Esophagus squamous epithelium (tissue), 5 donors: ENCODE measurements at regions not wholly inside any gene's neighbourhood (a gene's known extent, or its start where the extent isn't known, plus 50 kb on each side); places are given as distances from the start of the nearest gene placed in this dataset.

ENCODE experiments used
- DNase-seq: peaks from one replicate; lab custom pipeline; 2025; lab: John Stamatoyannopoulos, UW
- H3K27ac ChIP-seq, 4 donors: fragments of 200-600 bp; sonication (generic); one replicate each; pipeline ENCODE4 v1.5.1; 2016 to 2019; ENCODE audit warnings: mild to moderate bottlenecking in 1 of 4
- H3K27me3 ChIP-seq, 4 donors: fragments of 200-600 bp; sonication (generic); 1 replicate in 3 of 4; 2 replicates in 1 of 4; pipeline versions ENCODE4 v1.5.1 to v1.6.0; 2017 to 2021; ENCODE audit warnings: antibody characterized with exemption in 1 of 4
- H3K36me3 ChIP-seq, 3 donors: fragments of 200-600 bp; sonication (generic); one replicate each; pipeline ENCODE4 v1.5.1; 2016 to 2019
- H3K4me1 ChIP-seq, 3 donors: fragments of 200-600 bp; sonication (generic); one replicate each; pipeline ENCODE4 v1.5.1; 2017 to 2019
- H3K4me3 ChIP-seq, 4 donors: fragments of 200-600 bp; sonication (generic); 1 replicate in 3 of 4; 2 replicates in 1 of 4; pipeline ENCODE4 v1.5.1; 2016 to 2019; ENCODE audit warnings: mild to moderate bottlenecking in 2 of 4, moderate library complexity in 1 of 4
- H3K9me3 ChIP-seq, 3 donors: fragments of 200-600 bp; sonication (generic); one replicate each; pipeline ENCODE4 v1.5.1; 2016 to 2019
- POLR2A ChIP-seq, 4 donors: fragments of 450-650 bp; IDR thresholded peaks; one replicate each; pipeline ENCODE4 v1.6.1; 2017; ENCODE audit warnings: antibody characterized with exemption in 4 of 4, mild to moderate bottlenecking in 4 of 4, moderate library complexity in 3 of 4
- WGBS, 2 donors: methylation state at CpG; one replicate each; pipeline ENCODE4 v1.1.5; 2018; 5-methylcytosine and 5-hydroxymethylcytosine counted together
- intact Hi-C: fragments of 100-400 bp; cut with DNase I; formaldehyde crosslinking; loops from one replicate; pipeline ENCODE4 v1.15.0; 2022
- TF ChIP-seq, protein P1 (sequence below), 6 experiments: fragments of 450-650 bp in 4 of 6; fragments of 200-600 bp in 2 of 6; sonication (generic) in 2 of 6; IDR thresholded peaks; one replicate each; pipeline ENCODE4 v1.5.1; 2016 to 2019; ENCODE audit warnings: antibody characterized with exemption in 6 of 6, mild to moderate bottlenecking in 4 of 6, moderate library complexity in 4 of 6
- donor health status: DM: yes; HTN: yes; CAD: no.

DNA sequence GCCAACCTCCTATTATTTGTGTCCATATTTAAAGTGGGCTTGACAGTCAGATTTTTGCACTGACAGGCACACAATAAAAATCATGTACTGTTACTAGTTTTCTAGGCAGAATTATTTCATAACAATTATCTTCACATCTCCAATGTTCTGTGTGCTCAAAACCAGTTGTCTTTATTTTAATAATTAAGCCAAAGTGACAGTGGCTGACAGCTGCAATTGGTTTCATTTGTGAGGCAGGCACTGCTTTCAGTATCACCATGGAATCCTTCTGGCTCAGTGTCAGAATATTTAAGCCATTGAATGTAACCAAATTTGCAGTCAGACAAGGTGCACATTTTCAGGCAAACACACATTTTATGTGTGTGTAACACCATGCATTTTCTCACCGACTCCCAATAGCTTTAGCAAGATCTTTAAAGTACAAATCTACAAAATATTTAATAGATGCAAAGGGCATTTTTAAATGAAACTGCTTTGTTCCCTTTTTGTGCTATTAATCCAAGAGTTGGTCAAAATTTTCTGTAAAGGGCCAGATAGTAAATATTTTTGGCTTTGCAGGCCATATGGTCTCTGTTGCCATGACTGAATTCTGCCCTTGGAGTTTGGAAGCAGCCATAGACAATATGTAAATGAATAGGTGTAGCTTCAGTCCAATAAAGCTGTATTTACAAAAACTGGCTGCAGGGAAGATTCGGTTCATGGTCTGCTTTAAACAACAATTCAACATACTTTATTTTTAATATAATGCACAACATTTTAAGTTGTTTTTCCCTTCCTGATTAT is 486.0 kb downstream of the KCNJ2 start:
- no peak for DNase-seq
- H3K4me3 ChIP-seq = no peak overlapping the region
- TF ChIP-seq POLR2A (IDR thresholded peaks at IDR 0.05) = no peak
- TF ChIP-seq, protein P1, sequence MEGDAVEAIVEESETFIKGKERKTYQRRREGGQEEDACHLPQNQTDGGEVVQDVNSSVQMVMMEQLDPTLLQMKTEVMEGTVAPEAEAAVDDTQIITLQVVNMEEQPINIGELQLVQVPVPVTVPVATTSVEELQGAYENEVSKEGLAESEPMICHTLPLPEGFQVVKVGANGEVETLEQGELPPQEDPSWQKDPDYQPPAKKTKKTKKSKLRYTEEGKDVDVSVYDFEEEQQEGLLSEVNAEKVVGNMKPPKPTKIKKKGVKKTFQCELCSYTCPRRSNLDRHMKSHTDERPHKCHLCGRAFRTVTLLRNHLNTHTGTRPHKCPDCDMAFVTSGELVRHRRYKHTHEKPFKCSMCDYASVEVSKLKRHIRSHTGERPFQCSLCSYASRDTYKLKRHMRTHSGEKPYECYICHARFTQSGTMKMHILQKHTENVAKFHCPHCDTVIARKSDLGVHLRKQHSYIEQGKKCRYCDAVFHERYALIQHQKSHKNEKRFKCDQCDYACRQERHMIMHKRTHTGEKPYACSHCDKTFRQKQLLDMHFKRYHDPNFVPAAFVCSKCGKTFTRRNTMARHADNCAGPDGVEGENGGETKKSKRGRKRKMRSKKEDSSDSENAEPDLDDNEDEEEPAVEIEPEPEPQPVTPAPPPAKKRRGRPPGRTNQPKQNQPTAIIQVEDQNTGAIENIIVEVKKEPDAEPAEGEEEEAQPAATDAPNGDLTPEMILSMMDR (IDR thresholded peaks at IDR 0.05) = no peak
- no peaks in the 10 kb centered on the region for H3K27me3 ChIP-seq
- intact Hi-C loops = no loop called here
- no peaks in the 10 kb centered on the region for H3K4me1 ChIP-seq
- 59 to 73% methylated on average over 2 of the region's 2 CpGs for WGBS, 2 donors
- no peak overlapping the region for H3K27ac ChIP-seq
- no peaks in the 10 kb centered on the region for H3K36me3 ChIP-seq
- no peaks in the 10 kb centered on the region for H3K9me3 ChIP-seq

DNA sequence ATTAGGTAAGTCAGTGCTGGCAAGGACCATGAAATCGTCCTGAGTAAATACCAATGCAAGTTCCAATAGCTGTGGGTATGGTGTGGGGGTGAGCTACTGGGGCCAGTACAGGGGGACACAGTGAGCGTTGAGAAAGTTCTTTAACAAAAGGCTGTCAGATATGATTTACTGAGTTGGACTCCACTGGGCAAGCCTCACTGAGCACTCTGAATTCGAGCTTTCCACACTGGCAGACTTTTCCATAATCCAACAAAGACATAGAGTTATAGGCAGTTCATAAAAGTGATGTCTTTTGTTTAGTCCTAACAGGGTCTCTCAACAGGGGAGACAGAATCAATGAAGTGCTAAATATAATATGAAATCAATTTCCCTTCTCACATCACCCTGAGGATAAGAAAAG is 489.0 kb downstream of the KCNJ2 start:
- Histone ChIP-seq H3K36me3 (no peaks in the 10 kb centered on the region), H3K9me3 (no peaks in the 10 kb centered on the region), H3K4me3 (no peak overlapping the region), H3K4me1 (no peaks in the 10 kb centered on the region), H3K27ac (no peak overlapping the region), H3K27me3 (no peaks in the 10 kb centered on the region)
- intact Hi-C loops = no loop called here
- no peak for DNase-seq
- 59 to 64% methylated on average over 3 of the region's 3 CpGs for WGBS, 2 donors
- TF ChIP-seq, protein P1 (IDR thresholded peaks at IDR 0.05) = no peak
- no peak for TF ChIP-seq POLR2A (IDR thresholded peaks at IDR 0.05)

DNA sequence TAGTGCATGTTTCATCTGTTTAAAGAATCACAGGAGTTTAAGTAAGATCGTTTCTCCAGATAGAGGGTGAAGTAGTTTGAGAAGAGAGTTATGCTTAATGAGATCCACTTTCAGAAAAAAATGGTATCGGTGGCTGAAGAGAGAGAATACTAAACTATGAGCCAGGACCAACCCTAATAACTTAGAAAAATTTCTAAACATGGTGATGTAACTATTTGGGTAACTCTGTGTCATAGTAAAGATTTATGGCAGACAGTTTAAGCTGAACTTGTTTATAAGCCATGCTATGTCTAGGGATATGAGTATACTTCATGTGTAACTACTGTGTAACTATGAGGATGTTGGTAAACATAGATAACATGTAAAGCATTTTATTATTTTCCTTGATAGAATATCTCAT is 489.5 kb downstream of the KCNJ2 start:
- Histone ChIP-seq H3K4me3 (no peak overlapping the region), H3K9me3 (no peaks in the 10 kb centered on the region), H3K27ac (no peak overlapping the region), H3K4me1 (no peaks in the 10 kb centered on the region), H3K27me3 (peaks cover 0 to 3% (median 0%) of the 10 kb centered on the region in 4 donors), H3K36me3 (no peaks in the 10 kb centered on the region)
- WGBS, 2 donors = 49 to 66% methylated on average over 2 of the region's 2 CpGs
- TF ChIP-seq, protein P1 (IDR thresholded peaks at IDR 0.05) = no peak
- TF ChIP-seq POLR2A (IDR thresholded peaks at IDR 0.05) = no peak
- no peak for DNase-seq
- intact Hi-C loops = no loop called here

DNA sequence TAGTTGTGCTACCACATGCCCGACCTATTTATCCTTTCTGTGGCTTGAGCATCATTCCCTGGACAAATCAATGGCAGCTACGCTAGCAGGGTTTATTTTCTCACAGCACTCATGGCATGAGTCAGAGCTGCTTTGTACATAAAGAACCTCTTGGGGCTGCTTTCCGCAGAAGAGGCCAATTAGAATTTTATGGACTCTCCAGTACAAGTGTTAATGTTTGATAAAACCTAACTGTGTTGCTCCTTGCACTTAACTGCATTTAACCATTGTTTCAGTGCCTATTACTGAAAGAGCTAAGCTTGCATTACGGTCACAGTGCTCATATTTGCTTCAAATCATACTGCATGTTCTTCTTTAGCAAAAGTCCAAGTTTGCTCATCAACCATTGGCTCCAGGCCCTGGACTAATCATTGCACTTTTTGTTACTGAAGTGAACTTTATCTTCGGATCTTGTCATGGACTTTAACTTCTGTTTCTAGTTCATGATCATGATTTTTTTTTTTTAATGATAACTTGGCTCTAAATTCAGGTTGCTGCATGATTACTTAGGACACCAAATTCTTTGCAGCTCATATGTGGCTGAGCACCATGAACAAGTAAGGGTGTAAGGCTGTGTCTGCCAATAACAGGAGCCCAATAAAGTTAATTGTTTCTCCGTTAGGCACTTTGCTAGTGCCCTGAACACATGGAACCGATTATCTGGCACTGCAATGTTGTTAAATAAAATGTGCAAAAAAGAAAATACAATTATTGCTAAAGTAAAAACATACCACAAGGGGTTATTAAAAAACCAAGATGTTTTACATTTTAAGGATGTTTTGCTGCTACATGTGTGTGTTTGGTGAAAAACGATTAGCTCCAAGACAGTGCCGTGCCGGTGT is 492.2 kb downstream of the KCNJ2 start:
- Histone ChIP-seq H3K9me3 (no peaks in the 10 kb centered on the region), H3K36me3 (no peaks in the 10 kb centered on the region), H3K27me3 (peaks cover 0 to 5% (median 0%) of the 10 kb centered on the region in 4 donors), H3K4me1 (no peaks in the 10 kb centered on the region), H3K27ac (no peak overlapping the region), H3K4me3 (no peak overlapping the region)
- intact Hi-C loops = no loop called here
- TF ChIP-seq, protein P1 (IDR thresholded peaks at IDR 0.05) = no peak
- TF ChIP-seq POLR2A (IDR thresholded peaks at IDR 0.05) = no peak
- DNase-seq = no peak
- WGBS, 2 donors = 57 to 64% methylated on average over 10 of the region's 10 CpGs
